Adrenal gland (tissue), 9 donors: ENCODE measurements at regions not wholly inside any gene's neighbourhood (a gene's known extent, or its start where the extent isn't known, plus 50 kb on each side); places are given as distances from the start of the nearest gene placed in this dataset.

Experiments used
- DNase-seq, 7 donors: peaks; one replicate each; pipeline ENCODE4 v3.0.0-alpha.2; 2019 to 2020
- H3K27ac ChIP-seq, 5 donors: fragments of 200-600 bp; sonication (generic) in 4 of 5; 1 replicate in 3 of 5; 2 replicates in 2 of 5; pipeline versions ENCODE4 v1.5.1 to v1.8.0; 2016 to 2020; ENCODE audit warnings: mild to moderate bottlenecking in 1 of 5
- H3K27me3 ChIP-seq: fragments of 200-600 bp; 2 replicates; pipeline ENCODE4 v1.8.0; 2021
- H3K36me3 ChIP-seq, 2 donors: fragments of 200-600 bp; replicated peaks in 1 of 2; 1 replicate in 1 of 2; 2 replicates in 1 of 2; pipeline versions ENCODE4 v1.5.1 to v1.8.0; 2018 to 2022
- H3K4me1 ChIP-seq, 2 donors: fragments of 200-600 bp; replicated peaks in 1 of 2; 1 replicate in 1 of 2; 2 replicates in 1 of 2; pipeline versions ENCODE4 v1.5.1 to v1.8.0; 2018 to 2021
- H3K4me3 ChIP-seq, 4 donors: fragments of 200-600 bp; sonication (generic) in 3 of 4; one replicate each; pipeline ENCODE4 v1.5.1; 2016 to 2018
- H3K9me3 ChIP-seq, 3 donors: fragments of 200-600 bp; sonication (generic) in 1 of 3; replicated peaks in 1 of 3; 1 replicate in 2 of 3; 2 replicates in 1 of 3; pipeline versions ENCODE4 v1.5.1 to v1.8.0; 2016 to 2021
- CTCF ChIP-seq, 6 experiments: fragments of 450-650 bp in 4 of 6; fragments of 200-600 bp in 2 of 6; sonication (generic) in 1 of 6; IDR thresholded peaks; 1 replicate in 5 of 6; 2 replicates in 1 of 6; pipeline versions ENCODE4 v1.5.1 to v1.8.0; 2016 to 2021; ENCODE audit warnings: antibody characterized with exemption in 6 of 6, mild to moderate bottlenecking in 2 of 6, moderate library complexity in 1 of 6
- POLR2A ChIP-seq, 2 donors: fragments of 450-650 bp; IDR thresholded peaks; one replicate each; pipeline ENCODE4 v1.6.1; 2017; ENCODE audit warnings: antibody characterized with exemption in 2 of 2, mild to moderate bottlenecking in 2 of 2, moderate library complexity in 1 of 2
- WGBS, 4 donors: extraction: QIAGEN DNeasy Blood & Tissue Kit in 2 of 4; methylation state at CpG; one replicate each; pipeline versions ENCODE4 v1.1.5 to v1.1.7; 2013 to 2017; 5-methylcytosine and 5-hydroxymethylcytosine counted together
- intact Hi-C, 2 donors: fragments of 100-400 bp; cut with DNase I; formaldehyde crosslinking; loops; one replicate each; pipeline versions ENCODE4 v1.14.1 to v1.15.0; 2022 to 2023
- donor health status: healthy with polysubstance abuse.
- donor health status: Bipolar disorder and iron deficiency.
- donor health status: DM: yes; HTN: yes; CAD: no.
- donor health status: DM: no; HTN: no; CAD: no.
- donor health status: DM: no; HTN: no; CAD: no.

GRCh38 chr4:62292911-62293310, 1092.8 kb downstream of the ADGRL3 start:
- no peaks in the 10 kb centered on the region for H3K4me1 ChIP-seq
- H3K27me3 ChIP-seq: no peaks in the 10 kb centered on the region
- no peaks in the 10 kb centered on the region for H3K36me3 ChIP-seq
- TF ChIP-seq POLR2A (IDR thresholded peaks at IDR 0.05) (no peak), CTCF (IDR thresholded peaks at IDR 0.05) (no peak)
- WGBS, 4 donors: 86 to 92% (median 87%) methylated on average over 11 to 14 of the region's 14 CpGs
- intact Hi-C loops: no loop called here
- no peak for DNase-seq
- H3K4me3 ChIP-seq: no peak overlapping the region
- H3K27ac ChIP-seq: no peak overlapping the region
- no peaks in the 10 kb centered on the region for H3K9me3 ChIP-seq

GRCh38 chr4:62288808-62289541, 1088.8 kb downstream of the ADGRL3 start:
- intact Hi-C loops: no loop called here
- Histone ChIP-seq H3K4me1 (no peaks in the 10 kb centered on the region), H3K9me3 (no peaks in the 10 kb centered on the region), H3K4me3 (no peak overlapping the region), H3K27ac (peak overlapping the region in 1 of 5 donors; percentile 60), H3K36me3 (no peaks in the 10 kb centered on the region), H3K27me3 (no peaks in the 10 kb centered on the region)
- no peak for TF ChIP-seq POLR2A (IDR thresholded peaks at IDR 0.05)
- no peak for TF ChIP-seq CTCF (IDR thresholded peaks at IDR 0.05)
- WGBS, 4 donors: 37 to 55% (median 47%) methylated on average over 3 of the region's 3 CpGs
- peak in 3 of 7 donors; percentile 9 to 41 (median 24) for DNase-seq

- intact Hi-C loops: no loop called here
- no peaks in the 10 kb centered on the region for H3K4me1 ChIP-seq
- H3K4me3 ChIP-seq: no peak overlapping the region
- H3K9me3 ChIP-seq: no peaks in the 10 kb centered on the region
- TF ChIP-seq POLR2A (IDR thresholded peaks at IDR 0.05): no peak
- no peak for DNase-seq
- WGBS, 4 donors: 76 to 82% (median 79%) methylated on average over 2 of the region's 2 CpGs
- no peaks in the 10 kb centered on the region for H3K27me3 ChIP-seq
- H3K36me3 ChIP-seq: no peaks in the 10 kb centered on the region
- H3K27ac ChIP-seq: no peak overlapping the region
Observed at GRCh38 chr4:62285026-62285425, 1084.9 kb downstream of the ADGRL3 start.

GRCh38 chr4:62279689-62280088, 1079.6 kb downstream of the ADGRL3 start:
- no peak overlapping the region for H3K4me3 ChIP-seq
- H3K27ac ChIP-seq: no peak overlapping the region
- H3K27me3 ChIP-seq: no peaks in the 10 kb centered on the region
- H3K4me1 ChIP-seq: no peaks in the 10 kb centered on the region
- H3K9me3 ChIP-seq: no peaks in the 10 kb centered on the region
- TF ChIP-seq POLR2A (IDR thresholded peaks at IDR 0.05): no peak
- no peak for TF ChIP-seq CTCF (IDR thresholded peaks at IDR 0.05)
- H3K36me3 ChIP-seq: no peaks in the 10 kb centered on the region
- intact Hi-C loops: no loop called here
- no peak for DNase-seq

GRCh38 chr4:62275470-62275869, 1075.3 kb downstream of the ADGRL3 start:
- H3K4me1 ChIP-seq: no peaks in the 10 kb centered on the region
- H3K4me3 ChIP-seq: no peak overlapping the region
- no peaks in the 10 kb centered on the region for H3K36me3 ChIP-seq
- DNase-seq: no peak
- no peak overlapping the region for H3K27ac ChIP-seq
- H3K9me3 ChIP-seq: no peaks in the 10 kb centered on the region
- no peaks in the 10 kb centered on the region for H3K27me3 ChIP-seq
- TF ChIP-seq POLR2A (IDR thresholded peaks at IDR 0.05) (no peak), CTCF (IDR thresholded peaks at IDR 0.05) (no peak)
- intact Hi-C loops: no loop called here
